HG02970 (cell line): ENCODE measurements at regions not wholly inside any gene's neighbourhood (a gene's known extent, or its start where the extent isn't known, plus 50 kb on each side); places are given as distances from the start of the nearest gene placed in this dataset.

Experiments used
- ATAC-seq: cut with Tn5 transposase; IDR thresholded peaks from one replicate; pipeline ENCODE4 v1.9.1; 2021; ENCODE audit warnings: mild to moderate bottlenecking, moderate library complexity, moderate number of reproducible peaks; ENCODE audit not compliant: unreplicated experiment, low FRiP score

- no peak for ATAC-seq
These were observed 51.0 kb downstream of the CCDC54 start for GRCh38 chr3:107428051-107428858.

- peak; percentile 38 for ATAC-seq
These were observed 52.3 kb downstream of the CCDC54 start for GRCh38 chr3:107429320-107430181.

- no peak for ATAC-seq
These were observed 53.2 kb downstream of the CCDC54 start for GRCh38 chr3:107430214-107430995.

- no peak for ATAC-seq
These were observed 53.7 kb downstream of the CCDC54 start for GRCh38 chr3:107430996-107431245.

GRCh38 chr3:107431246-107432012 is 54.2 kb downstream of the CCDC54 start:
- ATAC-seq, result peak; percentile 58

- no peak for ATAC-seq
These were observed 54.8 kb downstream of the CCDC54 start for GRCh38 chr3:107432013-107432515.

GRCh38 chr3:107432646-107433045 is 55.4 kb downstream of the CCDC54 start:
- no peak for ATAC-seq

- ATAC-seq, result no peak
These were observed 58.8 kb downstream of the CCDC54 start for GRCh38 chr3:107436029-107436428.

- ATAC-seq, result no peak
These were observed 61.4 kb downstream of the CCDC54 start for GRCh38 chr3:107438671-107439070.

- ATAC-seq, result no peak
These were observed 64.4 kb downstream of the CCDC54 start for GRCh38 chr3:107441617-107442016.

GRCh38 chr3:107443461-107443860 is 66.2 kb downstream of the CCDC54 start:
- no peak for ATAC-seq

GRCh38 chr3:107446706-107447105 is 69.5 kb downstream of the CCDC54 start:
- ATAC-seq, result no peak

- ATAC-seq, result no peak
These were observed 72.4 kb upstream of the BBX start for GRCh38 chr3:107450254-107450893.

GRCh38 chr3:107452436-107452835 is 70.3 kb upstream of the BBX start:
- ATAC-seq, result no peak

- ATAC-seq, result no peak
These were observed 69.3 kb upstream of the BBX start for GRCh38 chr3:107453504-107453903.

- ATAC-seq, result no peak
These were observed 67.1 kb upstream of the BBX start for GRCh38 chr3:107455621-107456020.

- ATAC-seq, result no peak
These were observed 66.3 kb upstream of the BBX start for GRCh38 chr3:107456501-107456900.

GRCh38 chr3:107458871-107459270 is 63.9 kb upstream of the BBX start:
- no peak for ATAC-seq

- no peak for ATAC-seq
These were observed 61.0 kb upstream of the BBX start for GRCh38 chr3:107461721-107462120.

- ATAC-seq, result no peak
These were observed 58.7 kb upstream of the BBX start for GRCh38 chr3:107464037-107464436.
